ENCODE measurements at regions not wholly inside any gene's neighbourhood (a gene's known extent, or its start where the extent isn't known, plus 50 kb on each side); places are given as distances from the start of the nearest gene placed in this dataset.
"Not testable (repeated sequence)": the region's sequence is repeated elsewhere in the genome, so short reads cannot be mapped to it uniquely, and the experiment has no call there.

GRCh38 chr15:87672309-87673288, 583.9 kb downstream of the NTRK3 start:
- DNase-seq, result no peak

GRCh38 chr15:87671289-87671688, 585.2 kb downstream of the NTRK3 start:
- DNase-seq, result no peak

GRCh38 chr15:87669846-87670245, 586.7 kb downstream of the NTRK3 start:
- DNase-seq, result no peak

GRCh38 chr15:87668768-87669564, 587.6 kb downstream of the NTRK3 start:
- not testable (repeated sequence) for DNase-seq

- no peak for DNase-seq
Observed at GRCh38 chr15:87667643-87668042, 588.9 kb downstream of the NTRK3 start.

- no peak for DNase-seq
Observed at GRCh38 chr15:87662575-87662974, 594.0 kb downstream of the NTRK3 start.

- DNase-seq, result no peak
Observed at GRCh38 chr15:87661454-87662355, 594.8 kb downstream of the NTRK3 start.

- DNase-seq, result no peak
Observed at GRCh38 chr15:87660251-87661129, 596.0 kb downstream of the NTRK3 start.

- no peak for DNase-seq
Observed at GRCh38 chr15:87656372-87656771, 600.2 kb downstream of the NTRK3 start.

GRCh38 chr15:87653646-87654045, 602.9 kb downstream of the NTRK3 start:
- no peak for DNase-seq

GRCh38 chr15:87649175-87649574, 607.4 kb downstream of the NTRK3 start:
- no peak for DNase-seq

GRCh38 chr15:87648278-87648677, 608.3 kb downstream of the NTRK3 start:
- DNase-seq, result no peak

- DNase-seq, result no peak
Observed at GRCh38 chr15:87645723-87646122, 610.8 kb downstream of the NTRK3 start.

GRCh38 chr15:87642997-87643396, 613.5 kb downstream of the NTRK3 start:
- DNase-seq, result not testable (repeated sequence)

- no peak for DNase-seq
Observed at GRCh38 chr15:87639305-87640011, 617.1 kb downstream of the NTRK3 start.

GRCh38 chr15:87638554-87639083, 617.9 kb downstream of the NTRK3 start:
- DNase-seq, result no peak

- no peak for DNase-seq
Observed at GRCh38 chr15:87634361-87634760, 622.2 kb downstream of the NTRK3 start.

- no peak for DNase-seq
Observed at GRCh38 chr15:87633525-87633924, 623.0 kb downstream of the NTRK3 start.

- DNase-seq, result no peak
Observed at GRCh38 chr15:87632364-87632763, 624.2 kb downstream of the NTRK3 start.

GRCh38 chr15:87631775-87632174, 624.8 kb downstream of the NTRK3 start:
- DNase-seq, result no peak

- DNase-seq, result no peak
Observed at GRCh38 chr15:87631093-87631492, 625.4 kb downstream of the NTRK3 start.
